Naive thymus-derived CD8-positive, alpha-beta T cell (primary cell): ENCODE measurements at regions not wholly inside any gene's neighbourhood (a gene's known extent, or its start where the extent isn't known, plus 50 kb on each side); places are given as distances from the start of the nearest gene placed in this dataset.

ENCODE experiments used
- ATAC-seq, 2 donors: fragments of 150-1000 bp; cut with Tn5 transposase in 1 of 2; sonication (Bioruptor Pico), chemical (Tn5 transposase) in 1 of 2; 1 replicate in 1 of 2; 2 replicates in 1 of 2; pipeline ENCODE4 v1.10.0; 2021; ENCODE audit warnings: mild to moderate bottlenecking in 2 of 2, moderate library complexity in 2 of 2
- POLR2A ChIA-PET: fragments of 350-600 bp; sonication (Branson Sonifier 250); formaldehyde crosslinking; loops from one replicate; lab custom pipeline; 2021; ENCODE audit warnings: antibody characterized with exemption; lab: Charles Lee
- DNase-seq, 10 donors: peaks; one replicate each; pipeline versions ENCODE4 v3.0.0 to v3.0.0-alpha.2; 2020 to 2022
- H3K27ac Mint-ChIP-seq, 10 donors: one replicate each; pipeline ENCODE4 v1.8.0; 2020 to 2022; ENCODE audit warnings: mild to moderate bottlenecking in 10 of 10, mixed read lengths in 10 of 10, moderate library complexity in 4 of 10, inconsistent platforms in 1 of 10
- H3K27me3 Mint-ChIP-seq, 5 donors: one replicate each; pipeline ENCODE4 v1.8.0; 2021 to 2022; ENCODE audit warnings: mixed read lengths in 5 of 5
- H3K36me3 Mint-ChIP-seq, 3 donors: one replicate each; pipeline ENCODE4 v1.8.0; 2020 to 2022; ENCODE audit warnings: mixed read lengths in 3 of 3, mild to moderate bottlenecking in 2 of 3, inconsistent platforms in 1 of 3
- H3K4me1 Mint-ChIP-seq, 4 donors: one replicate each; pipeline ENCODE4 v1.8.0; 2021 to 2022; ENCODE audit warnings: mixed read lengths in 4 of 4
- H3K4me3 Mint-ChIP-seq, 10 donors: one replicate each; pipeline ENCODE4 v1.8.0; 2020 to 2022; ENCODE audit warnings: mild to moderate bottlenecking in 10 of 10, mixed read lengths in 10 of 10, moderate library complexity in 6 of 10, inconsistent platforms in 1 of 10
- H3K9me3 Mint-ChIP-seq, 9 donors: one replicate each; pipeline ENCODE4 v1.8.0; 2020 to 2022; ENCODE audit warnings: mixed read lengths in 9 of 9, mild to moderate bottlenecking in 3 of 9, inconsistent platforms in 1 of 9, moderate library complexity in 1 of 9

DNA sequence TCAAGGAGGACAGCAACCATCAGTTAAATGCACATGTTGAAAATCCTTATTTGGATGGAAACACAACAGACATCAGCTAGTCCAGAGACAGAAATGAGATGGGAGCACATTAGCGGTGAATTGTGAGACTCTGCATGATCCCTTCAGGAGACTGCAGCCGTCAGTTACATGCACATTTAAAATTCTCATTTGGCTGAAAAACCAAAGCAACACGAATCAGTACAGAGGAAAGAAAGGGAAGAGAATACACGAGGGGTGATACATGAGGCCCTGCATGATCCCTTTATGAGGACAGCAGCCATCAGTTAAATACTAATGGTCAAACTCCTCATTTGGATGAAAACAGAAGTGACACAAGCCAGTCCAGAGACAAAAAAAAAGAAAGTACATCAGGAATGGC is 123.4 kb downstream of the PTPRS start:
- POLR2A ChIA-PET = no interaction called here
- Mint-ChIP-seq H3K4me1 (peaks cover 2 to 8% (median 5%) of the 10 kb centered on the region in 4 donors), H3K36me3 (peaks cover 0 to 5% (median 4%) of the 10 kb centered on the region in 3 donors), H3K27ac (peak overlapping the region in 1 of 10 donors; percentile 69), H3K4me3 (no peak overlapping the region), H3K9me3 (no peaks in the 10 kb centered on the region), H3K27me3 (no peaks in the 10 kb centered on the region)
- ATAC-seq (no peak), DNase-seq (no peak)

DNA sequence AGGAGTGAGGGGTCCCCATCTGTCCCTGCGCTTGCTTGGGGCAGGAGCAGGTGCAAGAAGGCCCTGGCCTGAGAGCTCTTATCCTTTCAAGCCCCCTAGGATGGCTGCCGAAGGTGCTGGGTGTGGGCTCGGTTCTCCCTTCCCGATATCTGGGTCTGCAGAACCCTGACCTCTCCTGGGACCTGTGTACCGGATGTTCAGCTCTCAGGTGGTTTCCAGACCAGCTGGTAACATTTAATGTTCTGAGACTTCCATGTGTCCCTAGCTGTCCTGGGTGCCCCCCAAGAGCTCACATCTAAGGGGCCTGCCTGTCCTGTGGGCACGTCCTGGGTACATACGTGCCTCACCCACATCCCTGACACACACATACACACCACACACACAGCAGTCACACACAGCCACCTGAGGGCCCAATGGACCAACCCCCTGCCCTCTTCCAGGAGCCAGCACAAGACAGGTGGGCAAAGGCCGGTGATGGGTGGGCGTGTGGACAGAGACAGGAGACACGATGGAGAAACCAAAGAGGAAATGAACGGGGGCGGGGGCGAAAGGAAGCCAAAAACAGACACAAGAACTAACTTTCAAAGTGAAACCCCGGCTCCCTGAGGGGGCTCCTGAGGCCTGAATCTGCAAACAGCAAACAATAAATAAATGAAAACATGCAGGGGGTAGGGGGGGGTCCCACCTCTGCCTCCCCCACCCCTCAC is 124.3 kb downstream of the PTPRS start:
- peak overlapping the region in 1 of 10 donors; percentile 69 for H3K27ac Mint-ChIP-seq
- POLR2A ChIA-PET = no interaction called here
- DNase-seq = peak in 1 of 10 donors; percentile 6
- no peaks in the 10 kb centered on the region for H3K9me3 Mint-ChIP-seq
- no peaks in the 10 kb centered on the region for H3K27me3 Mint-ChIP-seq
- ATAC-seq = no peak
- H3K4me1 Mint-ChIP-seq = peaks cover 2 to 8% (median 4%) of the 10 kb centered on the region in 4 donors
- peaks cover 0 to 5% (median 4%) of the 10 kb centered on the region in 3 donors for H3K36me3 Mint-ChIP-seq
- H3K4me3 Mint-ChIP-seq = peak overlapping the region in 2 of 10 donors; percentile 41 to 71

- Mint-ChIP-seq H3K27ac (no peak overlapping the region), H3K4me1 (peaks cover 2 to 8% (median 4%) of the 10 kb centered on the region in 4 donors), H3K4me3 (no peak overlapping the region), H3K36me3 (peaks cover 5 to 9% (median 5%) of the 10 kb centered on the region in 3 donors), H3K27me3 (no peaks in the 10 kb centered on the region), H3K9me3 (peaks cover 0 to 2% (median 0%) of the 10 kb centered on the region in 9 donors)
- POLR2A ChIA-PET = interaction anchor here (0.7 kb wide), 1 partner anchor 10 kb away, joined by 7 read pairs; no protein-coding TSS in a partner anchor
- ATAC-seq = no peak
- DNase-seq = no peak
Measured at GRCh38 chr19:5215431-5215830, 125.2 kb downstream of the PTPRS start.

DNA sequence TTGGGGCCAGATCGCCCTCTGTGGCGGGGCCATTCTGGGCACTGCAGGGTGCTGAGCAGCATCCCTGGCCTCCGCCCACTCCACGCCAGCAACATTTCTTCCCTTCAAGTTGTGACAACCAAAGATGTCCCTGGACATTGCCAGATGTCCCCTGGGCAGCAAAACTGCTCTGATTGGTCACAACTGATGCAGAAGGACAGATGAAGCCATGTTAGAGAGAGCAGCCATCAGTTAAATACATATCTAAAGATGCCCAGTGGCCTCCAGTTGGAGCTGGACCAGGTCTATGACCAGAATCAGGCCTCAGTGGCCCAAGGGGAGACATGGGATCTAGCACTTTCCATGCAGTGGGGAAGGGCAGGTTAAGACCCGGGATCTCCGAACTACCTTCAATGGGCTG is 125.7 kb downstream of the PTPRS start:
- Mint-ChIP-seq H3K36me3 (peaks cover 5 to 10% (median 5%) of the 10 kb centered on the region in 3 donors), H3K27me3 (no peaks in the 10 kb centered on the region)

DNA sequence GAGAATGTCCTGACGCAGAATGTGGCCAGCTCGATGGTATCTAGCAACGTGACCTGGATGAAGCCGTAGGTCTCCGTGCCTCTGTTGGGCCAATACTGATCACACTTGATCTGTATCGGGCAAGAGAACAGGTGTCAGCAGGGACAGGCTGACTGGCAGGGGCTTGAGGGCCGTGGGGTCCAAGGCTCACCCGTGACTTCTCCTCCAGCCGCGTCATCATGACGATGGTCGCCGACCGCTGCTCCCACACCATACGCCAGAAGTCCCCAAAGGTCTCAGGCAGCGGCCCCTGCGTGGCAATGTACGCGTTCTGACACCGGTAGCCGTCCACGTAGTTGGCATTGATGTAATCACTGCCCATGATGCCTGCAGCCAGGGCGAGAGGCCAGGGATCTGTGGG is 126.2 kb downstream of the PTPRS start:
- peaks cover 5 to 10% (median 5%) of the 10 kb centered on the region in 3 donors for H3K36me3 Mint-ChIP-seq
- H3K4me1 Mint-ChIP-seq = peaks cover 0 to 8% (median 4%) of the 10 kb centered on the region in 4 donors
- ATAC-seq (no peak), DNase-seq (no peak)
- H3K9me3 Mint-ChIP-seq = peaks cover 0 to 2% (median 0%) of the 10 kb centered on the region in 9 donors
- H3K27me3 Mint-ChIP-seq = no peaks in the 10 kb centered on the region
- POLR2A ChIA-PET = no interaction called here
- H3K4me3 Mint-ChIP-seq = no peak overlapping the region
- H3K27ac Mint-ChIP-seq = no peak overlapping the region

More for the DNA sequence above, 125.7 kb downstream of the PTPRS start:
- DNase-seq = no peak
- no peak overlapping the region for H3K4me3 Mint-ChIP-seq
- ATAC-seq = no peak
- POLR2A ChIA-PET = interaction anchor here (0.7 kb wide), 1 partner anchor 9 kb away, joined by 7 read pairs; no protein-coding TSS in a partner anchor
- peaks cover 0 to 2% (median 0%) of the 10 kb centered on the region in 9 donors for H3K9me3 Mint-ChIP-seq
- no peak overlapping the region for H3K27ac Mint-ChIP-seq
- H3K4me1 Mint-ChIP-seq = peaks cover 2 to 8% (median 4%) of the 10 kb centered on the region in 4 donors

- H3K36me3 Mint-ChIP-seq = peaks cover 5 to 10% (median 5%) of the 10 kb centered on the region in 3 donors
- peaks cover 0 to 2% (median 0%) of the 10 kb centered on the region in 9 donors for H3K9me3 Mint-ChIP-seq
- POLR2A ChIA-PET = no interaction called here
Measured at GRCh38 chr19:5213667-5214066, 126.9 kb downstream of the PTPRS start.

DNA sequence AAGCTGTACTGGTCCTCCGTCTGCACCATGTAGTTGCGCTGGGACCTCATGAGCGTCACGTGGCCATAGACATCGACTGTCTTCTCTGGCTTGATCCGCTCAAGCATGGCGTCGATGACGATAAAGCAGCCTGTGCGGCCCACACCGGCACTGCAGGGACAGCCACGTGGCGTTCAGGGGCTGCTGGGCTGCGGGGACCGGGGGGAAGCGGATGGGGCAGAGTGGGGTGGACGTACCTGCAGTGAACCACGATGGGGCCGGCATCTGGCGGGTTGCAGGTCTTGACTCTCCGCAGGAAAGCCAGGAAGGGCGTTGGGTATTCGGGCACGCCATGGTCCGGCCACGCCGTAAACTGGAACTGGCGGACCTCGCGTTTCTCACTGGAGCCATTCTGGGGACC is 128.5 kb downstream of the PTPRS start:
- POLR2A ChIA-PET = no interaction called here
- ATAC-seq = no peak
- Mint-ChIP-seq H3K9me3 (peaks cover 0 to 2% (median 0%) of the 10 kb centered on the region in 9 donors), H3K4me3 (no peak overlapping the region), H3K36me3 (peaks cover 5 to 6% (median 5%) of the 10 kb centered on the region in 3 donors), H3K4me1 (peaks cover 0 to 7% (median 4%) of the 10 kb centered on the region in 4 donors), H3K27ac (no peak overlapping the region), H3K27me3 (no peaks in the 10 kb centered on the region)
- DNase-seq = no peak

More at GRCh38 chr19:5213667-5214066, 126.9 kb downstream of the PTPRS start:
- peaks cover 0 to 8% (median 4%) of the 10 kb centered on the region in 4 donors for H3K4me1 Mint-ChIP-seq
- no peak for ATAC-seq
- H3K4me3 Mint-ChIP-seq = peak overlapping the region in 1 of 10 donors; percentile 24
- H3K27ac Mint-ChIP-seq = no peak overlapping the region
- no peak for DNase-seq
- no peaks in the 10 kb centered on the region for H3K27me3 Mint-ChIP-seq

DNA sequence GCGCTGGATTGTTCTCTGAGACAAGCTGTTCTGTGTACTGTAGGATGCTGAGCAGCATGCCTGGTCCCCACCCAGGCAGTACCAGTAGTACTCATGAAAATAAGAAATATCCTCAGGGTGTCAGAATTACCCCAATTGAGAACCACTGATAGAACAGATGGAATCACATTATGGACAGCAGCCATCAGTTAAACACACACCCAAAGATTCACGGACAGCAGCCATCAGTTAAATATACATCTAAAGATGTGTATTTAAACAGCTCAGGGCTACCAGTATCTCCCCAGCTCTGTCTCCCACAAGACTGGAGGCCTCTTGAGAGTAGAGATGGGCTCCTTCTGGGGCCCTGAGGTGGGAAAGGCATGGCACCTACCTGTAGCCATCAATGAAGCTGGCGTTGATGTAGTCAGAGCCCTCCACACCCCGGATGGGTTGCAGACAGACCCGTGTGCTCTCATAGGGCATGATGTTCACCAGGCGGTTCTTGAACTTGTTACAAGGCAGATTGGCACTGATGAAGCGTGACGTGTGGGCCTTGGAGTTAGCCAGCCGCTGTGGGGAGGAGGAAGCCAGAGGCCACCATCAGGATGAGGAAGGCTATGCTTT is 129.3 kb downstream of the PTPRS start:
- H3K27me3 Mint-ChIP-seq = no peaks in the 10 kb centered on the region
- H3K4me3 Mint-ChIP-seq = no peak overlapping the region
- H3K4me1 Mint-ChIP-seq = peaks cover 0 to 2% (median 2%) of the 10 kb centered on the region in 4 donors
- ATAC-seq (no peak), DNase-seq (no peak)
- POLR2A ChIA-PET = no interaction called here
- peaks cover 5 to 6% (median 5%) of the 10 kb centered on the region in 3 donors for H3K36me3 Mint-ChIP-seq
- peaks cover 0 to 2% (median 0%) of the 10 kb centered on the region in 9 donors for H3K9me3 Mint-ChIP-seq
- no peak overlapping the region for H3K27ac Mint-ChIP-seq

DNA sequence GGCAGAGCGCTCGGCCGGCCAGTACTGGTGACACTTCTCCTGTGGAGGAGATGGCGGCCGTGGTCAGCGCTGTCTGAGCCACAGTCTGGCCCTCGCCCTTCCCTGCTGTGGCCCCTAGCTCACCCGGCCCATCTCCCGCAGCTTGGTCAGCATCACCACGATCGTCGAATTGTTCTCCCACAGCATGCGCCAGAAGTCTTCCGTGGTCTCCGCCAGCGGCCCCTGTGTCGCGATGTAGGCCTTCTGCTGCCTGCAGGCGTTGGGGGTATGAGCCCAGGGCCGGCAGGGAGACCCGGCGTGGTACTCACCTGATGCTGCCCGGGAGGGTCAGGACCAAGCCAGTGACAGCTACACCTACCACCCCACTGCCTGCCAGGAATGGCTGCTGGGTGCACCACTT is 130.1 kb downstream of the PTPRS start:
- Mint-ChIP-seq H3K4me3 (no peak overlapping the region), H3K27me3 (no peaks in the 10 kb centered on the region), H3K27ac (no peak overlapping the region), H3K9me3 (peaks cover 0 to 2% (median 0%) of the 10 kb centered on the region in 9 donors), H3K36me3 (peaks cover 5 to 6% (median 5%) of the 10 kb centered on the region in 3 donors), H3K4me1 (peaks cover 0 to 6% (median 0%) of the 10 kb centered on the region in 4 donors)
- POLR2A ChIA-PET = no interaction called here
- DNase-seq (no peak), ATAC-seq (no peak)

GRCh38 chr19:5207806-5208205 is 132.8 kb downstream of the PTPRS start:
- H3K27ac Mint-ChIP-seq = no peak overlapping the region
- H3K4me1 Mint-ChIP-seq = peaks cover 0 to 15% (median 1%) of the 10 kb centered on the region in 4 donors
- peaks cover 0 to 14% (median 0%) of the 10 kb centered on the region in 9 donors for H3K9me3 Mint-ChIP-seq
- peaks cover 5 to 6% (median 5%) of the 10 kb centered on the region in 3 donors for H3K36me3 Mint-ChIP-seq
- H3K4me3 Mint-ChIP-seq = no peak overlapping the region
- POLR2A ChIA-PET = no interaction called here
- no peak for DNase-seq
- H3K27me3 Mint-ChIP-seq = no peaks in the 10 kb centered on the region
- no peak for ATAC-seq

DNA sequence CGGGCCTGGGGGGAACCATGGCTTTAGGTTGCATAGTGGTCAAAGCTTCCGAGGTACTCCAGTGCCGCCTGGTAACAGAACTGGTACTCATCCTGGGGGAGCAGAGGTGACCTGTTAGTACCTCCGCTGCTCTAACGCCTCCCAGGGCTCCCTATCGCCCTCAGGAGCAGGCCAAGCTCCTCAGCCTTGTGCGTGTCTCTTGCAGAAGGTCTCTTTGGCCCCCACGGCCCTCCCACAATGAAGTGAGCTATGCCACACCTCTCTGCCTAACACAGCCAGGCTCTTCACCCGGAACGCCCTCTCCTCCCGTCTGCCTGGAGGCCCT is 133.9 kb downstream of the PTPRS start:
- no peaks in the 10 kb centered on the region for H3K27me3 Mint-ChIP-seq
- H3K4me3 Mint-ChIP-seq = no peak overlapping the region
- peaks cover 5 to 8% (median 6%) of the 10 kb centered on the region in 3 donors for H3K36me3 Mint-ChIP-seq
- POLR2A ChIA-PET = no interaction called here
- ATAC-seq (no peak), DNase-seq (no peak)
- H3K9me3 Mint-ChIP-seq = peaks cover 0 to 24% (median 7%) of the 10 kb centered on the region in 9 donors
- peaks cover 0 to 15% (median 1%) of the 10 kb centered on the region in 4 donors for H3K4me1 Mint-ChIP-seq
- peak overlapping the region in 1 of 10 donors; percentile 43 for H3K27ac Mint-ChIP-seq

GRCh38 chr19:5205937-5206750 is 134.5 kb downstream of the PTPRS start:
- Mint-ChIP-seq H3K4me1 (peaks cover 0 to 15% (median 1%) of the 10 kb centered on the region in 4 donors), H3K36me3 (peaks cover 4 to 11% (median 5%) of the 10 kb centered on the region in 3 donors), H3K9me3 (peaks cover 0 to 30% (median 11%) of the 10 kb centered on the region in 9 donors), H3K27ac (peak overlapping the region in 5 of 10 donors; percentile 31 to 81 (median 63)), H3K27me3 (no peaks in the 10 kb centered on the region), H3K4me3 (peak overlapping the region in 8 of 10 donors; percentile 18 to 83 (median 65))
- DNase-seq (peak in 2 of 10 donors; percentile 12 to 15), ATAC-seq (peak; percentile 65 to 73)
- POLR2A ChIA-PET = interaction anchor here (0.7 to 1.2 kb wide), 3 partner anchors 9 to 94 kb away, joined by 4 to 12 read pairs (median 7); no protein-coding TSS in a partner anchor
